HEK293 (cell line): ENCODE measurements at regions not wholly inside any gene's neighbourhood (a gene's known extent, or its start where the extent isn't known, plus 50 kb on each side); places are given as distances from the start of the nearest gene placed in this dataset.
A peak's percentile ranks its signal among the peaks of the same experiment; 100 is the strongest.

Experiments
- BCL11A ChIP-seq: fragments of 450-650 bp; formaldehyde crosslinking; IDR thresholded peaks from 2 replicates; pipeline ENCODE4 v1.5.1; 2016; ENCODE audit warnings: low read depth, missing biosample characterization, missing genetic modification characterization
- KLF8 ChIP-seq: fragments of 450-650 bp; formaldehyde crosslinking; IDR thresholded peaks from 2 replicates; pipeline ENCODE4 v1.5.1; 2016; ENCODE audit warnings: missing biosample characterization, missing genetic modification characterization
- MZF1 ChIP-seq: fragments of 450-650 bp; formaldehyde crosslinking; IDR thresholded peaks from 2 replicates; pipeline ENCODE4 v1.5.1; 2017; ENCODE audit warnings: missing biosample characterization, missing genetic modification characterization, borderline replicate concordance
- PRDM1 ChIP-seq: fragments of 450-650 bp; formaldehyde crosslinking; IDR thresholded peaks from 2 replicates; pipeline ENCODE4; 2016; ENCODE audit warnings: missing biosample characterization, missing genetic modification characterization
- PRDM6 ChIP-seq: fragments of 450-650 bp; formaldehyde crosslinking; IDR thresholded peaks from 2 replicates; pipeline ENCODE4 v1.5.1; 2017; ENCODE audit warnings: missing biosample characterization, missing genetic modification characterization
- ZBTB17 ChIP-seq: fragments of 450-650 bp; formaldehyde crosslinking; IDR thresholded peaks from 2 replicates; pipeline ENCODE4 v1.5.1; 2016; ENCODE audit warnings: missing biosample characterization, missing genetic modification characterization
- ZBTB20 ChIP-seq: fragments of 450-650 bp; formaldehyde crosslinking; IDR thresholded peaks from 2 replicates; pipeline ENCODE4 v1.5.1; 2016; ENCODE audit warnings: missing biosample characterization, missing genetic modification characterization
- ZIC2 ChIP-seq: fragments of 450-650 bp; formaldehyde crosslinking; IDR thresholded peaks from 2 replicates; pipeline ENCODE4 v1.5.1; 2016; ENCODE audit warnings: missing biosample characterization, missing genetic modification characterization
- ZNF112 ChIP-seq: fragments of 450-650 bp; formaldehyde crosslinking; IDR thresholded peaks from 2 replicates; pipeline ENCODE4 v1.5.0; 2017; ENCODE audit warnings: missing biosample characterization, missing genetic modification characterization
- ZNF114 ChIP-seq: fragments of 450-650 bp; formaldehyde crosslinking; IDR thresholded peaks from 2 replicates; pipeline ENCODE4 v1.5.0; 2017; ENCODE audit warnings: missing biosample characterization, missing genetic modification characterization
- ZNF157 ChIP-seq: fragments of 450-650 bp; formaldehyde crosslinking; IDR thresholded peaks from 2 replicates; pipeline ENCODE4 v1.5.1; 2016; ENCODE audit warnings: missing biosample characterization, missing genetic modification characterization
- ZNF16 ChIP-seq: fragments of 450-650 bp; formaldehyde crosslinking; IDR thresholded peaks from 2 replicates; pipeline ENCODE4 v1.5.1; 2016; ENCODE audit warnings: low read depth, missing biosample characterization, missing genetic modification characterization
- ZNF2 ChIP-seq: fragments of 450-650 bp; formaldehyde crosslinking; IDR thresholded peaks from 2 replicates; pipeline ENCODE4 v1.5.1; 2016; ENCODE audit warnings: missing biosample characterization, missing genetic modification characterization
- ZNF202 ChIP-seq: fragments of 450-650 bp; formaldehyde crosslinking; IDR thresholded peaks from 2 replicates; pipeline ENCODE4 v1.5.1; 2016; ENCODE audit warnings: missing biosample characterization, missing genetic modification characterization, borderline replicate concordance
- ZNF24 ChIP-seq: fragments of 450-650 bp; formaldehyde crosslinking; IDR thresholded peaks from 2 replicates; pipeline ENCODE4 v1.5.1; 2016; ENCODE audit warnings: missing biosample characterization, missing genetic modification characterization
- ZNF266 ChIP-seq: fragments of 450-650 bp; formaldehyde crosslinking; IDR thresholded peaks from 2 replicates; pipeline ENCODE4 v1.5.1; 2016; ENCODE audit warnings: missing biosample characterization, missing genetic modification characterization, low read depth
- ZNF274 ChIP-seq, 2 experiments: fragments of 200-500 bp in 1 of 2; fragments of 450-650 bp in 1 of 2; sonication (Bioruptor generic) in 1 of 2; formaldehyde crosslinking in 1 of 2; IDR thresholded peaks; 2 replicates each; pipeline versions ENCODE4 v1.5.1 to v1.6.1; 2014 to 2016; ENCODE audit warnings: borderline replicate concordance in 1 of 2, inconsistent platforms in 1 of 2, low read length in 1 of 2, missing biosample characterization in 1 of 2, missing genetic modification characterization in 1 of 2
- ZNF311 ChIP-seq: fragments of 450-650 bp; formaldehyde crosslinking; IDR thresholded peaks from 2 replicates; pipeline ENCODE4 v1.5.1; 2017; ENCODE audit warnings: missing biosample characterization, missing genetic modification characterization, borderline replicate concordance
- ZNF391 ChIP-seq: fragments of 450-650 bp; formaldehyde crosslinking; IDR thresholded peaks from 2 replicates; pipeline ENCODE4 v1.5.1; 2016; ENCODE audit warnings: low read depth, missing biosample characterization, missing genetic modification characterization, borderline replicate concordance
- ZNF394 ChIP-seq: fragments of 450-650 bp; formaldehyde crosslinking; IDR thresholded peaks from 2 replicates; pipeline ENCODE4 v1.5.1; 2016; ENCODE audit warnings: missing biosample characterization, missing genetic modification characterization, mild to moderate bottlenecking, moderate library complexity, borderline replicate concordance
- ZNF423 ChIP-seq: fragments of 450-650 bp; formaldehyde crosslinking; IDR thresholded peaks from 2 replicates; pipeline ENCODE4 v1.5.1; 2016; ENCODE audit warnings: missing biosample characterization, missing genetic modification characterization
- ZNF48 ChIP-seq: fragments of 450-650 bp; formaldehyde crosslinking; IDR thresholded peaks from 2 replicates; pipeline ENCODE4 v1.5.1; 2016; ENCODE audit warnings: missing biosample characterization, missing genetic modification characterization
- ZNF501 ChIP-seq: fragments of 450-650 bp; formaldehyde crosslinking; IDR thresholded peaks from 2 replicates; pipeline ENCODE4 v1.5.1; 2016; ENCODE audit warnings: missing biosample characterization, missing genetic modification characterization
- ZNF580 ChIP-seq: fragments of 450-650 bp; formaldehyde crosslinking; IDR thresholded peaks from 2 replicates; pipeline ENCODE4 v1.5.1; 2016; ENCODE audit warnings: missing biosample characterization, missing genetic modification characterization
- ZNF621 ChIP-seq: fragments of 450-650 bp; formaldehyde crosslinking; IDR thresholded peaks from 2 replicates; pipeline ENCODE4 v1.5.1; 2017; ENCODE audit warnings: missing biosample characterization, missing genetic modification characterization
- ZNF626 ChIP-seq: fragments of 450-650 bp; sonication (Bioruptor Pico); formaldehyde crosslinking; IDR thresholded peaks from 2 replicates; pipeline ENCODE4 v1.5.1; 2018; ENCODE audit warnings: missing biosample characterization, missing genetic modification characterization, inconsistent platforms
- ZNF639 ChIP-seq: fragments of 450-650 bp; formaldehyde crosslinking; IDR thresholded peaks from 2 replicates; pipeline ENCODE4 v1.5.1; 2016; ENCODE audit warnings: missing biosample characterization, missing genetic modification characterization
- ZNF670 ChIP-seq: fragments of 450-650 bp; formaldehyde crosslinking; IDR thresholded peaks from 2 replicates; pipeline ENCODE4 v1.5.1; 2016; ENCODE audit warnings: missing biosample characterization, missing genetic modification characterization, low read depth
- ZNF776 ChIP-seq: fragments of 450-650 bp; formaldehyde crosslinking; IDR thresholded peaks from 2 replicates; pipeline ENCODE4 v1.5.0; 2017; ENCODE audit warnings: missing biosample characterization, missing genetic modification characterization, borderline replicate concordance
- ZNF785 ChIP-seq: fragments of 450-650 bp; formaldehyde crosslinking; IDR thresholded peaks from 2 replicates; pipeline ENCODE4 v1.5.1; 2016; ENCODE audit warnings: missing biosample characterization, missing genetic modification characterization
- ZSCAN16 ChIP-seq: fragments of 450-650 bp; formaldehyde crosslinking; IDR thresholded peaks from 2 replicates; pipeline ENCODE4 v1.5.1; 2016; ENCODE audit warnings: missing biosample characterization, missing genetic modification characterization
- ZSCAN23 ChIP-seq: fragments of 450-650 bp; formaldehyde crosslinking; IDR thresholded peaks from 2 replicates; pipeline ENCODE4 v1.5.1; 2016; ENCODE audit warnings: missing biosample characterization, missing genetic modification characterization
- ZSCAN30 ChIP-seq: fragments of 450-650 bp; IDR thresholded peaks from 2 replicates; pipeline ENCODE4 v1.5.1; 2018; ENCODE audit warnings: missing biosample characterization, mild to moderate bottlenecking, missing genetic modification characterization, moderate library complexity
- ZXDB ChIP-seq: fragments of 450-650 bp; formaldehyde crosslinking; IDR thresholded peaks from 2 replicates; pipeline ENCODE4 v1.5.1; 2016; ENCODE audit warnings: missing biosample characterization, missing genetic modification characterization
- TF ChIP-seq, protein P1 (sequence below): fragments of 450-650 bp; formaldehyde crosslinking; IDR thresholded peaks from 2 replicates; pipeline ENCODE4 v1.5.1; 2016; ENCODE audit warnings: missing biosample characterization, missing genetic modification characterization

DNA sequence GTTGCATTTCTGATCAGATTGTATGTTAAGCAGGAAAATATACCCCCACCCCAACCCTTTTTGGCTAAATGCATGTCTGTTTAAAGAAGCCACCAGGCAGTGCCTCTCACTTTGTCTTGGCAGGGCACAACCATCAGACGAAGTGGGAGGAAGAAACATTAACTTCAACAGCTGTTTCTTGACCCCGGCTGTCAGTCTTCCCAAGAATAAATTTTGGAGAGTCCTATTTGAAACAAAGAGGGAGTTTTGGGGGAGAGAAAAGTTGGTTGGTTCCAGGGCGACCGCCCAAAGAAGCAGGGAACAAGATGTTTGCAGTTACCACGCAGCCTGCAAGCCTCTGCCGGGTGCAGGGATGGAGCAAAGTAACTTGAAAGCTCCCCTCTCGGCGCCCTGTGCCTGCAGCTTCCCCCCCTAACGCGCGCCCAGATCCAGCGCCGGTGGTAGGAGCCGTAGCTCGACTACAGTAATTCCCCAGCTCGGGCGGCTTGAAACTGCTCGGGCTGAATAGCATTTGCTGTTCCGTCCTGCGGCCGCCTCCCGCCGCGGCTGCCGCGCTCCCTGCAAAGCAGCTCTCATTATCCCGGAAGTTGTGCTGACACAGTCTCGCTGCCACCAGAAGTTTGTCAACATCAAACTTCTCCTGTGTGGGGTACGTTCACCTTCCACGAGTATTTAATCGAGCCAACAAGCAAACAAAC lies 100.7 kb upstream of the SSBP2 start (continued):
- TF ChIP-seq, protein P1, sequence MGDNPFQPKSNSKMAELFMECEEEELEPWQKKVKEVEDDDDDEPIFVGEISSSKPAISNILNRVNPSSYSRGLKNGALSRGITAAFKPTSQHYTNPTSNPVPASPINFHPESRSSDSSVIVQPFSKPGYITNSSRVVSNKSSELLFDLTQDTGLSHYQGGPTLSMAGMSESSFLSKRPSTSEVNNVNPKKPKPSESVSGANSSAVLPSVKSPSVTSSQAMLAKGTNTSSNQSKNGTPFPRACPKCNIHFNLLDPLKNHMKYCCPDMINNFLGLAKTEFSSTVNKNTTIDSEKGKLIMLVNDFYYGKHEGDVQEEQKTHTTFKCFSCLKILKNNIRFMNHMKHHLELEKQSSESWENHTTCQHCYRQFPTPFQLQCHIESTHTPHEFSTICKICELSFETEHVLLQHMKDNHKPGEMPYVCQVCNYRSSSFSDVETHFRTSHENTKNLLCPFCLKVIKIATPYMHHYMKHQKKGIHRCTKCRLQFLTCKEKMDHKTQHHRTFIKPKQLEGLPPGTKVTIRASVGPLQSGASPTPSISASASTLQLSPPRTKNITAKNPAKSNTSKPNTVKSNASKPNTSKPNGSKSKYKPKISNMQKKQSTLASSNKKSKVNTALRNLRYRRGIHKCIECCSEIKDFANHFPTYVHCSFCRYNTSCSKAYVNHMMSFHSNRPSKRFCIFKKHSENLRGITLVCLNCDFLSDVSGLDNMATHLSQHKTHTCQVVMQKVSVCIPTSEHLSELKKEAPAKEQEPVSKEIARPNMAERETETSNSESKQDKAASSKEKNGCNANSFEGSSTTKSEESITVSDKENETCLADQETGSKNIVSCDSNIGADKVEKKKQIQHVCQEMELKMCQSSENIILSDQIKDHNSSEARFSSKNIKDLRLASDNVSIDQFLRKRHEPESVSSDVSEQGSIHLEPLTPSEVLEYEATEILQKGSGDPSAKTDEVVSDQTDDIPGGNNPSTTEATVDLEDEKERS (tag by site-specific recombination), result peak; percentile 72; the same call in 1 of the 2 replicates
- TF ChIP-seq ZNF501 (peak; percentile 94), ZSCAN23 (0 out of 2 replicates have a peak, but pooled peaks have one; percentile 75), PRDM1 (tag by site-specific recombination) (peak; percentile 42), ZNF16 (no peak), ZNF24 (peak; percentile 92), ZNF266 (tag by site-specific recombination) (no peak), ZNF157 (tag by site-specific recombination) (no peak), ZNF394 (tag by site-specific recombination) (peak; percentile 89), ZSCAN16 (tag by site-specific recombination) (0 out of 2 replicates have a peak, but pooled peaks have one; percentile 59), ZNF639 (tag by site-specific recombination) (peak; percentile 88), ZNF580 (tag by site-specific recombination) (peak; percentile 89), ZNF785 (tag by site-specific recombination) (no peak), ZBTB17 (tag by site-specific recombination) (peak; percentile 91), PRDM6 (tag by site-specific recombination) (peak; percentile 69), MZF1 (peak; percentile 91), ZNF670 (tag by site-specific recombination) (no peak), ZBTB20 (tag by site-specific recombination) (peak; percentile 66), ZIC2 (tag by site-specific recombination) (peak; percentile 77), ZNF48 (tag by site-specific recombination) (no peak), ZNF776 (tag by site-specific recombination) (no peak), ZNF274 (IDR thresholded peaks at IDR 0.05; ENCODE audit: low read length) (no peak), ZNF274 (tag by site-specific recombination; IDR thresholded peaks at IDR 0.05; ENCODE audit: borderline replicate concordance) (no peak), ZNF423 (tag by site-specific recombination) (0 out of 2 replicates have a peak, but pooled peaks have one; percentile 55), ZXDB (tag by site-specific recombination) (peak; percentile 98), ZNF626 (tag by site-specific recombination) (no peak), ZSCAN30 (tag by site-specific recombination) (peak; percentile 99), ZNF112 (tag by site-specific recombination) (no peak), BCL11A (tag by site-specific recombination) (0 out of 2 replicates have a peak, but pooled peaks have one; percentile 59), ZNF2 (tag by site-specific recombination) (peak; percentile 81), KLF8 (tag by site-specific recombination) (peak; percentile 77), ZNF114 (tag by site-specific recombination) (no peak), ZNF391 (peak; percentile 92; the same call in 1 of the 2 replicates), ZNF202 (tag by site-specific recombination) (no peak), ZNF621 (tag by site-specific recombination) (no peak), ZNF311 (tag by site-specific recombination) (no peak)
